ENCODE measurements at regions not wholly inside any gene's neighbourhood (a gene's known extent, or its start where the extent isn't known, plus 50 kb on each side); places are given as distances from the start of the nearest gene placed in this dataset.

GRCh38 chr17:70610161-70610560, 440.8 kb downstream of the KCNJ2 start:
- Histone ChIP-seq H3K4me3 (replicated peaks; ENCODE audit: low read depth, low read length) (no peak overlapping the region), H3K36me3 (ENCODE audit: control insufficient read depth, insufficient read depth, low read length) (no peaks in the 10 kb centered on the region), H3K27me3 (replicated peaks; ENCODE audit: control insufficient read depth, insufficient read depth, low read length) (no peaks in the 10 kb centered on the region)
- no peak for DNase-seq (ENCODE audit: extremely low read depth, insufficient read length)
- no peak for TF ChIP-seq CTCF (IDR thresholded peaks at IDR 0.05; ENCODE audit: insufficient read depth, low read length, poor library complexity, severe bottlenecking)

GRCh38 chr17:70613681-70614080, 444.3 kb downstream of the KCNJ2 start:
- Histone ChIP-seq H3K36me3 (ENCODE audit: control insufficient read depth, insufficient read depth, low read length) (no peaks in the 10 kb centered on the region), H3K27me3 (replicated peaks; ENCODE audit: control insufficient read depth, insufficient read depth, low read length) (no peaks in the 10 kb centered on the region), H3K4me3 (replicated peaks; ENCODE audit: low read depth, low read length) (no peak overlapping the region)
- no peak for TF ChIP-seq CTCF (IDR thresholded peaks at IDR 0.05; ENCODE audit: insufficient read depth, low read length, poor library complexity, severe bottlenecking)
- no peak for DNase-seq (ENCODE audit: extremely low read depth, insufficient read length)

DNA sequence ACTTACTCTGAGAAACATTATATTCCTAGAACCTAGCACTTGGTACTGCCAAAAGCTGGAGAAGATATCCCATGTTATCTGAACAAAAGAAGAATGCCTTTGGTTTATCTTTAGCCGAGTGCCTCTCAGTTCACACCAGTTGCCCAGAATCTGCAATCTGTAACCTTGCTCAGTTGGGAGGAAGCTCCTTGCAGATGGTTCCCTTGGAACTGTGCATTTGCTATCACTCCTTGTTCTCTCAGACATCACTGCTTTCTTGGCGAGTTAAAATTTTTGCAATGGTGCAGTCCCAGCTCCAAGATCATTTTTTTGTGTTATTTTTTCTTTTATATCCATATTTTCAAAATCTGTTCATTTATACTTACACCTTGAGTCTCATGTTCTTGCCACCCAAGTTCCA, 446.5 kb downstream of the KCNJ2 start:
- Histone ChIP-seq H3K27me3 (replicated peaks; ENCODE audit: control insufficient read depth, insufficient read depth, low read length) (no peaks in the 10 kb centered on the region), H3K4me3 (replicated peaks; ENCODE audit: low read depth, low read length) (no peak overlapping the region), H3K36me3 (ENCODE audit: control insufficient read depth, insufficient read depth, low read length) (no peaks in the 10 kb centered on the region)
- TF ChIP-seq CTCF (IDR thresholded peaks at IDR 0.05; ENCODE audit: insufficient read depth, low read length, poor library complexity, severe bottlenecking): no peak
- DNase-seq (ENCODE audit: extremely low read depth, insufficient read length): no peak

- no peaks in the 10 kb centered on the region for H3K36me3 ChIP-seq (ENCODE audit: control insufficient read depth, insufficient read depth, low read length)
Observed at GRCh38 chr17:70618641-70619040, 449.3 kb downstream of the KCNJ2 start.

GRCh38 chr17:70621566-70621965, 452.2 kb downstream of the KCNJ2 start:
- no peak for DNase-seq (ENCODE audit: extremely low read depth, insufficient read length)
- H3K36me3 ChIP-seq (ENCODE audit: control insufficient read depth, insufficient read depth, low read length): no peaks in the 10 kb centered on the region
- H3K4me3 ChIP-seq (replicated peaks; ENCODE audit: low read depth, low read length): no peak overlapping the region
- H3K27me3 ChIP-seq (replicated peaks; ENCODE audit: control insufficient read depth, insufficient read depth, low read length): no peaks in the 10 kb centered on the region
- TF ChIP-seq CTCF (IDR thresholded peaks at IDR 0.05; ENCODE audit: insufficient read depth, low read length, poor library complexity, severe bottlenecking): no peak

More at GRCh38 chr17:70618641-70619040, 449.3 kb downstream of the KCNJ2 start:
- DNase-seq (ENCODE audit: extremely low read depth, insufficient read length): no peak
- no peak for TF ChIP-seq CTCF (IDR thresholded peaks at IDR 0.05; ENCODE audit: insufficient read depth, low read length, poor library complexity, severe bottlenecking)
- no peaks in the 10 kb centered on the region for H3K27me3 ChIP-seq (replicated peaks; ENCODE audit: control insufficient read depth, insufficient read depth, low read length)
- no peak overlapping the region for H3K4me3 ChIP-seq (replicated peaks; ENCODE audit: low read depth, low read length)

Measured in GM06990 (cell line).